B cell (primary cell): ENCODE measurements at regions not wholly inside any gene's neighbourhood (a gene's known extent, or its start where the extent isn't known, plus 50 kb on each side); places are given as distances from the start of the nearest gene placed in this dataset.

Source experiments
- ATAC-seq: fragments of 200-7000 bp; cut with Tn5 transposase; one replicate; pipeline ENCODE4 v1.10.0; 2021; ENCODE audit warnings: low read depth, mild to moderate bottlenecking, moderate number of reproducible peaks, moderate library complexity
- CTCF ChIA-PET: fragments of 350-600 bp; sonication (Branson Sonifier 250); formaldehyde crosslinking; loops from one replicate; lab custom pipeline; 2021; ENCODE audit warnings: antibody characterized with exemption, inconsistent platforms; lab: Charles Lee
- POLR2A ChIA-PET: fragments of 350-600 bp; sonication (Branson Sonifier 250); formaldehyde crosslinking; loops from one replicate; lab custom pipeline; 2021; ENCODE audit warnings: antibody characterized with exemption; lab: Charles Lee
- DNase-seq: peaks from one replicate; pipeline ENCODE4 v3.0.0; 2013
- H2AFZ ChIP-seq: 2 replicates; pipeline ENCODE4 v1.6.1; 2012; ENCODE audit warnings: mild to moderate bottlenecking, low read depth, low read length; ENCODE audit not compliant: insufficient read depth, poor library complexity, severe bottlenecking
- H3K27ac ChIP-seq, 2 donors: 1 replicate in 1 of 2; 2 replicates in 1 of 2; pipeline ENCODE4 v1.5.1; 2012 to 2013; ENCODE audit warnings: low read length in 2 of 2, mild to moderate bottlenecking in 2 of 2, moderate library complexity in 1 of 2
- H3K27me3 ChIP-seq, 4 experiments: fragments of 200-600 bp in 1 of 4; sonication (generic) in 1 of 4; replicated peaks in 1 of 4; 1 replicate in 2 of 4; 2 replicates in 2 of 4; pipeline versions ENCODE4 v1.6.1 to v1.7.0; 2013 to 2016; ENCODE audit warnings: low read length in 3 of 4, mild to moderate bottlenecking in 2 of 4, mixed read lengths in 1 of 4, moderate library complexity in 1 of 4; ENCODE audit not compliant: insufficient read depth in 4 of 4, control insufficient read depth in 3 of 4; ENCODE audit errors: control extremely low read depth in 1 of 4
- H3K36me3 ChIP-seq, 2 experiments: replicated peaks in 1 of 2; 1 replicate in 1 of 2; 2 replicates in 1 of 2; pipeline versions ENCODE4 v1.6.1 to v1.7.1; 2013; ENCODE audit warnings: low read length in 1 of 2; ENCODE audit not compliant: insufficient read depth in 2 of 2, control insufficient read depth in 1 of 2; ENCODE audit errors: control extremely low read depth in 1 of 2, extremely low read depth in 1 of 2
- H3K4me1 ChIP-seq, 2 donors: fragments of 200-600 bp in 1 of 2; sonication (generic) in 1 of 2; 1 replicate in 1 of 2; 2 replicates in 1 of 2; pipeline versions ENCODE4 v1.5.1 to v1.6.1; 2013 to 2017; ENCODE audit warnings: low read length in 2 of 2; ENCODE audit not compliant: control insufficient read depth in 2 of 2, insufficient read depth in 2 of 2
- H3K4me2 ChIP-seq: replicated peaks from 2 replicates; pipeline ENCODE3; 2012; ENCODE audit warnings: mild to moderate bottlenecking, low read depth, low read length; ENCODE audit not compliant: poor library complexity, severe bottlenecking
- H3K4me3 ChIP-seq, 5 experiments: fragments of 200-600 bp in 1 of 5; sonication (generic) in 1 of 5; 1 replicate in 3 of 5; 2 replicates in 2 of 5; pipeline versions ENCODE4 v1.5.1 to v1.7.0; 2011 to 2016; ENCODE audit warnings: low read length in 4 of 5, mild to moderate bottlenecking in 4 of 5, low read depth in 2 of 5, control low read depth in 1 of 5, moderate library complexity in 1 of 5; ENCODE audit not compliant: insufficient read depth in 1 of 5; ENCODE audit errors: control extremely low read depth in 1 of 5, extremely low read depth in 1 of 5
- H3K79me2 ChIP-seq: fragments of 200-600 bp; sonication (generic); one replicate; pipeline ENCODE4 v1.6.0; 2016; ENCODE audit warnings: low read length; ENCODE audit not compliant: control insufficient read depth, insufficient read depth
- H3K9ac ChIP-seq: fragments of 200-600 bp; sonication (generic); 2 replicates; pipeline ENCODE4 v1.6.1; 2017; ENCODE audit warnings: mild to moderate bottlenecking, low read length, moderate library complexity
- H3K9me3 ChIP-seq, 3 donors: one replicate each; pipeline versions ENCODE4 v1.6.1 to v1.7.1; 2013; ENCODE audit warnings: low read length in 2 of 3; ENCODE audit not compliant: control insufficient read depth in 2 of 3, insufficient read depth in 1 of 3; ENCODE audit errors: control extremely low read depth in 1 of 3
- H4K20me1 ChIP-seq: 2 replicates; pipeline ENCODE4 v1.6.0; 2012; ENCODE audit warnings: mild to moderate bottlenecking, low read length; ENCODE audit not compliant: insufficient read depth, control insufficient read depth, poor library complexity, severe bottlenecking
- H3K27ac Mint-ChIP-seq: one replicate; pipeline ENCODE4 v1.8.0; 2021; ENCODE audit warnings: mixed read lengths
- H3K27me3 Mint-ChIP-seq: one replicate; pipeline ENCODE4 v1.8.0; 2021; ENCODE audit warnings: mixed read lengths
- H3K4me1 Mint-ChIP-seq: one replicate; pipeline ENCODE4 v1.8.0; 2021; ENCODE audit warnings: mixed read lengths
- H3K4me3 Mint-ChIP-seq: one replicate; pipeline ENCODE4 v1.8.0; 2021; ENCODE audit warnings: mixed read lengths
- H3K9me3 Mint-ChIP-seq: one replicate; pipeline ENCODE4 v1.8.0; 2022; ENCODE audit warnings: mixed read lengths; ENCODE audit not compliant: insufficient read depth
- EZH2 ChIP-seq: IDR thresholded peaks from 2 replicates; pipeline ENCODE4 v1.6.1; 2012; ENCODE audit warnings: borderline replicate concordance, low read depth, mild to moderate bottlenecking, moderate library complexity, low read length; ENCODE audit not compliant: insufficient read depth, poor library complexity, severe bottlenecking
- WGBS: methylation state at CpG from one replicate; pipeline ENCODE4 v1.1.5; 2013; ENCODE audit warnings: missing lambda C conversion rate; ENCODE audit not compliant: insufficient coverage; 5-methylcytosine and 5-hydroxymethylcytosine counted together
- intact Hi-C: fragments of 100-400 bp; cut with micrococcal nuclease; formaldehyde crosslinking; loops from one replicate; pipeline ENCODE4 v1.10.0; 2022
- TF ChIP-seq, protein P1 (sequence below): fragments of 200-600 bp; IDR thresholded peaks from one replicate; pipeline ENCODE4 v1.8.0; 2022; ENCODE audit warnings: antibody characterized with exemption, mild to moderate bottlenecking

DNA sequence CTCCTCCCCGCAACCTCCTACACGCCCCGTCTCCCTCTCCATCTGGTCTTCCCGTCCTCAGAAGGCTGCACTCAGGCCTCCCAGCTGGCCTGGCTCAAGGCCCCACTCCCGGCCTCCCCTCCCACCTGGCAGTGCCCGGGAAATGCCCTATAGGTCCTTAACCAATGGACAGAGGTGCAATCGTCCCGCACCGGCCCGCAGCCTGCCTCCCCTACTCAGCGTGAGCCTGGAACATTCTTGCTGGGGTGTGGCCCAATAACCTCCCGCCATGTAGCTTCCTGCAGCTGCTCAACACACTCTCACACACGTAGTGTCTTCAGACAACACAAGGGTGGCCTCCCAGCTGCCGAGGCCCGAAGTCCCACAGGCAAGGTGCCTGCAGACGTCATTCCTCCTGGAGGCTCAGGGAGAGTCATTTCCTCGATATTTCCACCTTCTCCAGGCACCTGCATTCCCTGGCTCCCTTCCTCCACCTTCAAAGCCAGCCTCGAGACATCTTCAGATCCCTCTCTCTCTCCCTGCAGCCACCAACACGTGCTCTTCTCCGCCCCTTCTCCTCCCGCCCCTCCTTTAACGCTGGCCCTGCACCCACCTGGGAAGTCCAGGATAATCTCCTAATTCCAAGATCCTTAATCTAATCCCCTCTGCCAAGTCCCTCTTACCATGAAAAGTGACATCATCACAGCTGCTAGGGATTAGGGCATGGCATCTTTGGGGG is 56.2 kb downstream of the ADRA2C start:
- H3K27ac ChIP-seq, result no peak overlapping the region
- H3K36me3 ChIP-seq, result no peaks in the 10 kb centered on the region
- TF ChIP-seq, protein P1, sequence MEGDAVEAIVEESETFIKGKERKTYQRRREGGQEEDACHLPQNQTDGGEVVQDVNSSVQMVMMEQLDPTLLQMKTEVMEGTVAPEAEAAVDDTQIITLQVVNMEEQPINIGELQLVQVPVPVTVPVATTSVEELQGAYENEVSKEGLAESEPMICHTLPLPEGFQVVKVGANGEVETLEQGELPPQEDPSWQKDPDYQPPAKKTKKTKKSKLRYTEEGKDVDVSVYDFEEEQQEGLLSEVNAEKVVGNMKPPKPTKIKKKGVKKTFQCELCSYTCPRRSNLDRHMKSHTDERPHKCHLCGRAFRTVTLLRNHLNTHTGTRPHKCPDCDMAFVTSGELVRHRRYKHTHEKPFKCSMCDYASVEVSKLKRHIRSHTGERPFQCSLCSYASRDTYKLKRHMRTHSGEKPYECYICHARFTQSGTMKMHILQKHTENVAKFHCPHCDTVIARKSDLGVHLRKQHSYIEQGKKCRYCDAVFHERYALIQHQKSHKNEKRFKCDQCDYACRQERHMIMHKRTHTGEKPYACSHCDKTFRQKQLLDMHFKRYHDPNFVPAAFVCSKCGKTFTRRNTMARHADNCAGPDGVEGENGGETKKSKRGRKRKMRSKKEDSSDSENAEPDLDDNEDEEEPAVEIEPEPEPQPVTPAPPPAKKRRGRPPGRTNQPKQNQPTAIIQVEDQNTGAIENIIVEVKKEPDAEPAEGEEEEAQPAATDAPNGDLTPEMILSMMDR, result no peak
- no peak for TF ChIP-seq EZH2
- Mint-ChIP-seq H3K27ac (no peak overlapping the region), H3K9me3 (no peaks in the 10 kb centered on the region), H3K27me3 (no peaks in the 10 kb centered on the region), H3K4me3 (no peak overlapping the region), H3K4me1 (no peaks in the 10 kb centered on the region)
- H3K9me3 ChIP-seq, result peaks cover 0 to 14% (median 0%) of the 10 kb centered on the region in 3 donors
- intact Hi-C loops, result no loop called here
- H3K4me1 ChIP-seq, result no peaks in the 10 kb centered on the region
- no peaks in the 10 kb centered on the region for H4K20me1 ChIP-seq
- H3K9ac ChIP-seq, result no peak overlapping the region
- ChIA-PET POLR2A (no interaction called here), CTCF (no interaction called here)
- H2AFZ ChIP-seq, result no peak overlapping the region
- no peak for ATAC-seq
- 63% methylated on average over 22 of the region's 22 CpGs for WGBS
- no peak overlapping the region for H3K4me2 ChIP-seq
- H3K79me2 ChIP-seq, result no peaks in the 10 kb centered on the region
- H3K27me3 ChIP-seq, result no peaks in the 10 kb centered on the region
- DNase-seq, result no peak
- H3K4me3 ChIP-seq, result no peak overlapping the region

DNA sequence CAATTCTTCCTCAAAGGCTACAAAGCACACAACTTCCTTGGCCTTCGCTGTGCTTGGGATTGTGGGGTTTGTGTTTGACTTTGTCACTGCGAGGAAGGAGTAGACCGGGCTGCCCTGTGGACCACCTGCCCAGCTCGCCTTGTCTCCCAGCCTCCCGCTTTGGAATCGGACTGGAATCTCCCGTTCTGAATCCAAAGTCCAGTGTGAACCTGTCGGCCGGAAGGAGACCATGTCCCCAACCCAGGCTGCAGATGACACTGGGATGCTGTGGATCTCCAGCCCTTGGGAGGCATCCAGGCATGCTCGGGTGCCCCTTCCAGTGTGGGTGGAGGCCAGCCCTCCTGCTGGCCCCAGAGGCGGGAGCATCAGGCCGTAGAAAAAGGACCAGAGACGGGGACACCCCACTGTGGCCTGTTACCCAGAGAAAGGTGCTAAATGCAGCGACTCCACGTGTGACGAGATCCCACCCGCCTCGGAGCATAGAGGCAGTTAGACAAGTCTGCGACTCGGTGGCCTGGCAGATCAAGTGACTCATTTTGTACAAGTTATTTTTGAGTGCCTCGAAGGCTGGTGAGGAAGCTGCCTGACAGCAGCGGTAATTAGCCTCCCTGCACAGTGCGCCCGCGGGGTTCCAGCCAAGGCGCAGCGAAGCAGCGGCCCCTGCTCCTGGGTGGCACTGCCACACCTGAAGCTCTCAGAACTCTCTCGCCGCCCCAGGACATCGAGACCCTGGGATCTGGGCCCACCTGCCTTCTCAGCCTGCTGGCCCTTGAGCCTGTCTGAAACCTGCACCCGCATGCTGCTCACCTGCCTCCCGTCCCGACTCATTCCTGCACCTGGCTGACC is 57.5 kb downstream of the ADRA2C start:
- TF ChIP-seq EZH2, result no peak
- TF ChIP-seq, protein P1, result no peak
- ChIA-PET POLR2A (no interaction called here), CTCF (no interaction called here)
- Histone ChIP-seq H3K4me2 (no peak overlapping the region), H3K9me3 (peaks cover 0 to 6% (median 0%) of the 10 kb centered on the region in 3 donors), H3K4me3 (no peak overlapping the region), H3K79me2 (no peaks in the 10 kb centered on the region), H2AFZ (no peak overlapping the region), H4K20me1 (no peaks in the 10 kb centered on the region), H3K27ac (no peak overlapping the region), H3K36me3 (no peaks in the 10 kb centered on the region), H3K4me1 (no peaks in the 10 kb centered on the region), H3K27me3 (no peaks in the 10 kb centered on the region), H3K9ac (no peak overlapping the region)
- Mint-ChIP-seq H3K27ac (no peak overlapping the region), H3K27me3 (no peaks in the 10 kb centered on the region), H3K4me1 (no peaks in the 10 kb centered on the region), H3K9me3 (no peaks in the 10 kb centered on the region), H3K4me3 (no peak overlapping the region)
- intact Hi-C loops, result no loop called here
- WGBS, result 86% methylated on average over 33 of the region's 34 CpGs
- ATAC-seq, result no peak
- DNase-seq, result no peak
